MM.1S (cell line): ENCODE measurements at regions not wholly inside any gene's neighbourhood (a gene's known extent, or its start where the extent isn't known, plus 50 kb on each side); places are given as distances from the start of the nearest gene placed in this dataset.

ENCODE experiments used
- DNase-seq: peaks from one replicate; pipeline ENCODE4 v3.0.0-alpha.2; 2015
- H2AFZ ChIP-seq: fragments of 300-600 bp; sonication (generic); 2 replicates; pipeline ENCODE4 v1.6.0; 2016; ENCODE audit warnings: antibody characterized with exemption, low read length
- H3F3A ChIP-seq: fragments of 300-600 bp; sonication (generic); 2 replicates; pipeline ENCODE4 v1.6.1; 2016; ENCODE audit warnings: mild to moderate bottlenecking, antibody characterized with exemption, low read length, moderate library complexity, mixed read lengths; ENCODE audit not compliant: insufficient read depth
- H3K27ac ChIP-seq: fragments of 300-600 bp; sonication (generic); 2 replicates; pipeline ENCODE4 v1.5.1; 2016; ENCODE audit warnings: mild to moderate bottlenecking, low read length
- H3K27me3 ChIP-seq: fragments of 300-600 bp; sonication (generic); replicated peaks from 2 replicates; pipeline ENCODE4 v1.6.0; 2016; ENCODE audit warnings: low read length; ENCODE audit not compliant: insufficient read depth
- H3K36me3 ChIP-seq: fragments of 300-600 bp; sonication (generic); replicated peaks from 2 replicates; pipeline ENCODE4 v1.6.1; 2016; ENCODE audit warnings: mild to moderate bottlenecking, low read length, mixed read lengths; ENCODE audit not compliant: insufficient read depth
- H3K4me1 ChIP-seq: fragments of 300-600 bp; sonication (generic); 2 replicates; pipeline ENCODE4 v1.6.1; 2016; ENCODE audit warnings: low read length, mixed read lengths
- H3K4me2 ChIP-seq: fragments of 300-600 bp; sonication (generic); 2 replicates; pipeline ENCODE4 v1.6.0; 2016; ENCODE audit warnings: low read depth, low read length
- H3K4me3 ChIP-seq: fragments of 300-600 bp; sonication (generic); 2 replicates; pipeline ENCODE4 v1.5.1; 2016; ENCODE audit warnings: low read length, mixed read lengths
- H3K79me2 ChIP-seq: fragments of 300-600 bp; sonication (generic); 2 replicates; pipeline ENCODE4 v1.6.1; 2016; ENCODE audit warnings: mixed run types, low read length, mixed read lengths
- H3K9ac ChIP-seq: fragments of 300-600 bp; sonication (generic); 2 replicates; pipeline ENCODE4 v1.6.1; 2016; ENCODE audit warnings: low read length, mixed read lengths
- H3K9me2 ChIP-seq: fragments of 300-600 bp; sonication (generic); replicated peaks from 2 replicates; pipeline ENCODE4 v1.6.1; 2016; ENCODE audit warnings: mild to moderate bottlenecking, low read length, mixed read lengths; ENCODE audit not compliant: insufficient read depth
- H3K9me3 ChIP-seq: fragments of 300-600 bp; sonication (generic); replicated peaks from 2 replicates; pipeline ENCODE4 v1.6.1; 2016; ENCODE audit warnings: mild to moderate bottlenecking, low read length, mixed read lengths; ENCODE audit not compliant: insufficient read depth
- H4K20me1 ChIP-seq: fragments of 300-600 bp; sonication (generic); 2 replicates; pipeline ENCODE4 v1.6.1; 2016; ENCODE audit warnings: mild to moderate bottlenecking, low read length, moderate library complexity, mixed read lengths; ENCODE audit not compliant: insufficient read depth
- CTCF ChIP-seq: fragments of 300-600 bp; sonication (generic); IDR thresholded peaks from 2 replicates; pipeline ENCODE4 v1.5.1; 2016; ENCODE audit warnings: antibody characterized with exemption, low read length, mixed read lengths
- EZH2 ChIP-seq: fragments of 300-600 bp; sonication (generic); optimal IDR thresholded peaks from 2 replicates; pipeline ENCODE3; 2017; ENCODE audit warnings: low read depth, mild to moderate bottlenecking, antibody characterized with exemption, low read length, mixed read lengths
- EZH2phosphoT487 ChIP-seq: fragments of 300-600 bp; sonication (generic); IDR thresholded peaks from 2 replicates; pipeline ENCODE4 v1.6.1; 2018; ENCODE audit warnings: antibody characterized with exemption, low read length

DNA sequence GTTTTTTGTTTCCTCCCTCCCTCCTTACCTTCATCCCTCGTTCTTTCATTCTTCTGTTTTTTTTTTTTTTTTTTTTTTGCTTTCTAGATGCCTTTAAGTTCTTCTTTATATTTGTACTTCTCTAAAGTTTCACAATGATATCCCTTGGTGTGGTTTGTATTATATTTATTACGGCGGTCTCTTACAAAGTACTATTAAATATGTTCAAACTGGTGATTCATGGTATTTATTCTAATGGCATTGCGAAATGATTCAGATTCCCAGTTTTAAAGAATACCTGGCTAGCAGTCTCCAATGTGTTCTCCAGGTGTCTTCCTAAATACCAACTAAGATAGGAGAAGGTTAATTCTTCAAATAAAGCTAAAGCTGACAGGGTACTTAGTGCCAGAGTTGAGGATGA lies 690.1 kb upstream of the COX7C start:
- H3F3A ChIP-seq: no peaks in the 10 kb centered on the region
- no peaks in the 10 kb centered on the region for H3K9me2 ChIP-seq
- DNase-seq: no peak
- no peaks in the 10 kb centered on the region for H3K79me2 ChIP-seq
- no peak overlapping the region for H3K9ac ChIP-seq
- H3K9me3 ChIP-seq: no peaks in the 10 kb centered on the region
- H2AFZ ChIP-seq: no peak overlapping the region
- no peak overlapping the region for H3K4me3 ChIP-seq
- no peak overlapping the region for H3K4me2 ChIP-seq
- H3K27ac ChIP-seq: no peak overlapping the region
- no peaks in the 10 kb centered on the region for H3K36me3 ChIP-seq
- H3K27me3 ChIP-seq: no peaks in the 10 kb centered on the region
- no peak for TF ChIP-seq EZH2phosphoT487
- TF ChIP-seq EZH2: no peak
- no peak for TF ChIP-seq CTCF
- H3K4me1 ChIP-seq: no peaks in the 10 kb centered on the region
- H4K20me1 ChIP-seq: no peaks in the 10 kb centered on the region

DNA sequence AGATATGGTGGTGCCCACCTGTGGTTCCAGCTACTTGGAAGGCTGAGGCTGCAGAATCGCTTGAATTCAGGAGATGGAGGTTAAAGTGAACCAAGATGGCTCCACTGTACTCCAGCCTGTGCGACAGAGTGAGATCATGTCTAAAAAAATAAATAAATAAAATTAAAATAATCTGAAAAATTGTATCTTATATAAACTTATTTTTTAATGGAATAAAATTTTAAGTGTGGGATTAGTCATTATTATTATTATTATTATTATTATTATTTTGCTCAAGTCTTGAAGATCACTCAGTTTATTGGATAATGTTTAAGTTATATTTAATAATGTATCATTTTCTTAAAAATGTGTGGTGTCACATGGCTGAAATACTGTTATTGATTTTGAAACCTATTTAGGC lies 688.0 kb upstream of the COX7C start:
- Histone ChIP-seq H3F3A (no peaks in the 10 kb centered on the region), H3K36me3 (no peaks in the 10 kb centered on the region), H3K4me2 (no peak overlapping the region), H3K27ac (no peak overlapping the region), H3K4me3 (no peak overlapping the region), H4K20me1 (no peaks in the 10 kb centered on the region), H3K9me2 (no peaks in the 10 kb centered on the region), H3K27me3 (no peaks in the 10 kb centered on the region), H2AFZ (no peak overlapping the region), H3K9me3 (no peaks in the 10 kb centered on the region), H3K9ac (no peak overlapping the region), H3K79me2 (no peaks in the 10 kb centered on the region), H3K4me1 (no peaks in the 10 kb centered on the region)
- TF ChIP-seq EZH2phosphoT487: no peak
- TF ChIP-seq EZH2: no peak
- TF ChIP-seq CTCF: no peak
- DNase-seq: no peak

DNA sequence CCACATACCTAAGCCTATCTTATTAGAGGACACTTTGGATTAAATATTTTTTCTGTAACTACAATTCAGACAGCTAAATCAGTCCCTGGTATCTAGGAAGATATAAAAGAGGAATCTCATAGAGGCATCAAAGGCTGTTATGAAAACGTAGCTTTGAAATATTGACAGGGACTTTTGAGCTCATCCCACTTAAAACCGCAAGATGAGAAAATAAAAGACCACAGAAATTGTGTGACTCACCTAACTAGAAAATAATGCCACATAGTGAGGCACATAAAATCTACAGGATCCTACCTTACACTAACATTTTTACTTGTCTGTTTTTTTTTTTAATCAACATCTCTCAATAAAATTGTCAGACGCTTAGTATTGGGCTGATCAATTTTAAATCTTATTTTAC lies 686.5 kb upstream of the COX7C start:
- DNase-seq: no peak
- no peaks in the 10 kb centered on the region for H3K36me3 ChIP-seq
- H3K9me2 ChIP-seq: no peaks in the 10 kb centered on the region
- no peak overlapping the region for H3K4me3 ChIP-seq
- H4K20me1 ChIP-seq: no peaks in the 10 kb centered on the region
- no peak for TF ChIP-seq EZH2phosphoT487
- TF ChIP-seq EZH2: no peak
- no peak for TF ChIP-seq CTCF
- no peak overlapping the region for H3K9ac ChIP-seq
- H3K4me1 ChIP-seq: no peaks in the 10 kb centered on the region
- H3K27ac ChIP-seq: no peak overlapping the region
- no peaks in the 10 kb centered on the region for H3F3A ChIP-seq
- H3K79me2 ChIP-seq: no peaks in the 10 kb centered on the region
- H2AFZ ChIP-seq: no peak overlapping the region
- no peaks in the 10 kb centered on the region for H3K9me3 ChIP-seq
- H3K4me2 ChIP-seq: no peak overlapping the region
- H3K27me3 ChIP-seq: no peaks in the 10 kb centered on the region
